ENCODE measurements at regions not wholly inside any gene's neighbourhood (a gene's known extent, or its start where the extent isn't known, plus 50 kb on each side); places are given as distances from the start of the nearest gene placed in this dataset.

GRCh38 chr14:22429546-22430294 lies 159.3 kb downstream of the DAD1 start:
- no peak for TF ChIP-seq CTCF (conservative IDR thresholded peaks at IDR 0.05)
- TF ChIP-seq EZH2 (IDR thresholded peaks at IDR 0.05; ENCODE audit: low read depth), result no peak

All from PC-9 (cell line).